Fibroblast of the aortic adventitia (primary cell): ENCODE measurements at regions not wholly inside any gene's neighbourhood (a gene's known extent, or its start where the extent isn't known, plus 50 kb on each side); places are given as distances from the start of the nearest gene placed in this dataset.

Source experiments
- DNase-seq: peaks from one replicate; pipeline ENCODE4 v3.0.0-alpha.2; 2010; ENCODE audit warnings: low read depth
- H3K4me3 ChIP-seq: 2 replicates; pipeline ENCODE4 v1.5.1; 2011; ENCODE audit warnings: low read depth, mild to moderate bottlenecking, control low read depth, low read length, moderate library complexity
- CTCF ChIP-seq: IDR thresholded peaks from 2 replicates; pipeline ENCODE4 v1.5.1; 2011; ENCODE audit warnings: mild to moderate bottlenecking, low read length, control low read depth, inconsistent platforms; ENCODE audit not compliant: insufficient read depth

GRCh38 chr22:48660790-48661740 lies 1166.6 kb downstream of the BRD1 start:
- no peak overlapping the region for H3K4me3 ChIP-seq
- TF ChIP-seq CTCF, result no peak
- no peak for DNase-seq

GRCh38 chr22:48660104-48660789 lies 1167.4 kb downstream of the BRD1 start:
- no peak for TF ChIP-seq CTCF
- H3K4me3 ChIP-seq, result no peak overlapping the region
- DNase-seq, result no peak

GRCh38 chr22:48659404-48659996 lies 1168.2 kb downstream of the BRD1 start:
- H3K4me3 ChIP-seq, result no peak overlapping the region
- no peak for TF ChIP-seq CTCF
- DNase-seq, result no peak

GRCh38 chr22:48658871-48659270 lies 1168.8 kb downstream of the BRD1 start:
- TF ChIP-seq CTCF, result no peak
- DNase-seq, result no peak
- H3K4me3 ChIP-seq, result no peak overlapping the region

GRCh38 chr22:48658246-48658645 lies 1169.4 kb downstream of the BRD1 start:
- DNase-seq, result no peak
- no peak for TF ChIP-seq CTCF
- no peak overlapping the region for H3K4me3 ChIP-seq

- DNase-seq, result peak; percentile 2
- H3K4me3 ChIP-seq, result no peak overlapping the region
- no peak for TF ChIP-seq CTCF
Observed at GRCh38 chr22:48654492-48654891, 1173.2 kb downstream of the BRD1 start.
